ENCODE measurements at regions not wholly inside any gene's neighbourhood (a gene's known extent, or its start where the extent isn't known, plus 50 kb on each side); places are given as distances from the start of the nearest gene placed in this dataset.
A peak's percentile ranks its signal among the peaks of the same experiment; 100 is the strongest.

DNA sequence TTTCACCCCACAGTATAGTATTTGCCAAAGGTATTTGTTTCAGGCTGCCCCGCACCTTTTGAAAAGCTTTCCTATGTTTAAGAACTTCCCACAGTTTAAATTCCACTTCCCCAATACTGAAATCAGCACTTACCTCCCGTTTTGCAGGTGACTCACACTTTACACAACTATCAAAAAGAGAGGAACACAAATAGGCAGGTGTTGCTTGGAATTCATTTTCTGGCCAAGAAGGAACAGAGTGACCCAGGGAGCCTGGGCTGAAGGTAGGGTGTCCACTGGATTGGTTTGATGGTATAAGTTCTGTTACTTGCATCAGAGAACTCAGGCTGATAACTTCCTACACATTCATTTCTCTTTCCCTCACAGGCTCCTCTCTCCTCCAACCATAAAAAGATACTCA, 60.1 kb upstream of the SLC30A5 start:
- DNase-seq (ENCODE audit: low read depth), result no peak

DNA sequence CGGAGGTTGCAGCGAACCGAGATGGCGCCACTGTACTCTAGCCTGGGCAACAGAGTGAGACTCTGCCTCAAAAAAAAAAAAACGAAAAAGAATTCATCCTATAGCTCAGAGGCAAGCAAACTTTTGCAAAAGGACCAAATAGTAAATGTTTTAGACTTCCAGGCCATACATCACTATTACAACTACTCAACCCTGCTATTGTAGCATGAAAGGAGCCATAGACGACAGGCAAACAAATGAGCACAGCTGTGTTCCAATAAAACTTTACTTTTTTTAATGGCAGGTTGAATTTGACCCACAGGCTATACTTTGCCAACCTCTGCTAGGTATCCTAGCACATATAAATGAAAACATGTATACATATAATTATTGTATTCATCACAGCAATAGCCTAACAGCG, 58.9 kb upstream of the SLC30A5 start:
- no peak for DNase-seq (ENCODE audit: low read depth)

DNA sequence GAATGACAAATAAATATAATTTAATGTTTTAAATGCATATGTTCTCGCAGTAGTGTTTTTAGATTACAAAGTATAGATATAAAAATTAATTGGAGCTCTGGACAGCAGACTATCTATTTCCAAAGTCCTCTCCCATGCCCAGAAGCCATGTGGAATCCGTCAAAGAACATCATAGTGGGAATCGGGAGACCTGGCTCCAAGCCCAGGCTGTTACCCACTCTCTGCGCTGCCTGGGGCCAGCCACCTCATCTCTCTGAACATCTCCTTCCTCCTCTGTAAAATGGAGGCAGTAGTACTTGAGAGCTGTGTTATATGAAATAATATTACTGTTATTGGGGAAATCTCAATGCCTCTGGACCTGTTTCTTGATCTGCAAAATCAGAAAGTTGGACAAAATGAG, 58.1 kb upstream of the SLC30A5 start:
- DNase-seq (ENCODE audit: low read depth), result no peak

DNA sequence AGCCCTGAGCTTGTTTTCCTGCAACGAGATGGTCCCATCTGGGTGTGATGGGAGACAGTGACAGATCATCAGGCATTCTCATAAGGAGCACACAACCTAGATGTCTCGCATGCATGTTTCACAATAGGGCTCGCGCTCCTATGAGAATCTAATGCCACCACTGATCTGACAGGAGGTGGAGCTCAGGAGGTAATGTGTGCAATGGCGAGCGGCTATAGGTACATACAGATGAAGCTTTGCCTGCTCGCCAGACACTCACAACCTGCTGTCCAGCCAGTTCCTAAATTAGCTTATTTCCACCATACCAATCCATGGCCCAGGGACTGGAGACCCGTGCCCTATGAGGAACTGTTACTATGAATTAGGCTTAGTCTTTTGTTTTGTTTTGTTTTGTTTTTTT, 55.3 kb upstream of the SLC30A5 start:
- no peak for DNase-seq (ENCODE audit: low read depth)

DNA sequence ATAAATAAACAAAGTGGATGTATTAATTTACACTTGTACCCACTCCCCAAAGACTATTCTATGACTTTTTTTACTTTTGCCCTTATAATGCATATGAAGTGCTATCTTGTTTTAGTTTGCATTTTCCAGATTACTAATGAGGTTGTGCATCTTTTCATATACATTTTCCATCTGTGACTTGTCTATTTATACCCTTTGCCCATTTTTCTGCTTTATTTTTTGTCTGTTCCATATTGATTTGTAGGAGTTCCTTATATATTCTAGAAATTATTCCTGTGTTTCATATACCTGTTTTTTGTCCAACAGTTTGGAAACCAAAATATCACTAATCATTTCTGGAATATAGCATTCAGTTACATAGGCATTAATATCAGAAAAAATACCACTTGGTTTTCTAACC, 54.0 kb upstream of the SLC30A5 start:
- DNase-seq (ENCODE audit: low read depth), result no peak

DNA sequence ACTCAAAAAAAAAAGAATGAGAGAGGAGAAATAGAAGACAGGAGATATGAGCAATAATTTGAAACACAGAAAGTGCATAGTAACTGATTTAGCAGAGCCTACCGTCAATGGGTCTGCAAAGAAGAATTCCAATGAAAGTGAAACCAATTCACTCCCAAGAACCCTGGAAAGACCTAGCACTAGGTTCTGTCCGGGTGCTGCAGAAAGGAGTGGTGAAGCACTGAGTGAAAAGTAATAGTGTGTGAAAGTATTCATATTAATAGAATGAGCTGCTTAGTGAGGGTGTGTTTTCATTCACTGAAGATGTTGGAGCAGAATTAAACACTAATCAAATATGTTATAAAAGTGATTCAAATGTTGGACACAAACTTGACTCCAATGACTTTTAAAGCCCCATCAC, 51.3 kb upstream of the SLC30A5 start:
- no peak for DNase-seq (ENCODE audit: low read depth)

DNA sequence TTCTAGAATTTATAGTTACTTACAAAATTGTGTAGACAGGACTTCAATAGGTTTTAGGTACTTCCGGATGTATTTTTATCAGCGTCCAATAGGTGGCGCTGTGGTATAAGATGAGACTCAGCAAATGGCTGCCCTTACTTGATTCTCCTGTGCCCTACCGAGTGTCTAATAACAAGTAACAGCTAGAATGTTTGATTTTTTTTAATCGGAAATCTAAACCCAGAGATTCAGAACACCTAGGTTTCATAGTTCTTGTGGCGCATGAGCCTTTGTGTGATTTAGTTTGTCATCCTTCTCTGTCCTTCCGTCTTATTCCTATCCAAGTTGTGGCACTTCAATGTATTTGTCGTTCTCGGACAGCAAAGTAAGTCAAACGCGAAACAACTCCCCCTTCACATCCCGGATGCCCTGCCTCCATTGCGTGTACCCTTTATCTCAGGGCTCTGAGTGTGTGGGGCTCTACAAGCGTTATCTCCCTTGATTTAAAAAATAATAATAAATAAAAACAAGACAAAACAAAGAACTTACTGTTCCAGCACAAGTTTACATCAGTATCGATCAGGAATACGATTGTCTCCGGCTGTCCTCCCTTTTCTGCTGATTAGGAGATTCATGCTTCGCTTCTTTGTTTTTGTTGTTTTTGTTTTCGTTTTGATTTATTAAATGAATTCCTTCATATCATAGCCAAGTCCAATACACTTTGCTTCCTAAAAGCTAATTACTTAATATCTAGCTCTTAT, 50.7 kb upstream of the SLC30A5 start:
- peak; percentile 74 for DNase-seq (ENCODE audit: low read depth)

DNA sequence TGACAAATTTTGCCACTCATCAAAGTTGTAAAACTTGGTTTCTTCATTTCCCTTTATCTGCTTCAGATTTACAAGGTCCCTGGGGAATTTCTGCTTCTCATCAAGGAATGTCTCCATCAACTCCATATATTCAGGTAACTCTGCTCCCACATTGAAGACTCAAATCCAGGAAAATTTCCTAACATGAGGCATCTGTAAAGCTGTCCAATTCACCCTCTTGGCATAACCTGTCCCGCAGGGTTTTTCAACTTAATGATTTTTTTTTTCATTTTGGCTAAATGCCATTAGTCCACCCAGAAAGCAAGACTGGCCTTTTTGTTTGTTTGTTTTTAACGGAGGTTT, 50.2 kb upstream of the SLC30A5 start:
- DNase-seq (ENCODE audit: low read depth), result no peak

All from activated gamma-delta T cell treated with anti-CD3 and anti-CD28 coated beads, Interleukin-2, amount 50 U/mL, for 16 hours (primary cell).